HAP-1 (cell line): ENCODE measurements at regions not wholly inside any gene's neighbourhood (a gene's known extent, or its start where the extent isn't known, plus 50 kb on each side); places are given as distances from the start of the nearest gene placed in this dataset.

Experiments used
- DNase-seq, 2 experiments: peaks; one replicate each; pipeline ENCODE4 v3.0.0-alpha.2; 2016 to 2020; ENCODE audit warnings: low spot score in 2 of 2
- H3K27me3 ChIP-seq: fragments of 250-450 bp; sonication (Bioruptor Pico); 2 replicates; pipeline ENCODE4 v1.5.1; 2020; ENCODE audit warnings: low read depth, mild to moderate bottlenecking, moderate library complexity
- H3K36me3 ChIP-seq: fragments of 250-450 bp; sonication (Bioruptor Pico); replicated peaks from 2 replicates; pipeline ENCODE4 v1.5.1; 2020; ENCODE audit warnings: mild to moderate bottlenecking
- H3K4me1 ChIP-seq: fragments of 250-450 bp; sonication (Bioruptor Pico); 2 replicates; pipeline ENCODE4 v1.5.1; 2020; ENCODE audit warnings: mild to moderate bottlenecking
- H3K4me3 ChIP-seq: fragments of 250-450 bp; sonication (Bioruptor Pico); 2 replicates; pipeline ENCODE4 v1.5.1; 2020; ENCODE audit warnings: mild to moderate bottlenecking, moderate library complexity
- H3K9me3 ChIP-seq: fragments of 250-450 bp; sonication (Bioruptor Pico); 2 replicates; pipeline ENCODE4 v1.5.1; 2020; ENCODE audit warnings: mild to moderate bottlenecking, moderate library complexity
- in situ Hi-C: fragments of 300-500 bp; cut with MboI; formaldehyde crosslinking; loops from 3 replicates; pipeline ENCODE4 v1.14.3; 2020; ENCODE audit warnings: low sequenced_read_pairs, inconsistent platforms, mixed read lengths

- Histone ChIP-seq H3K27me3 (no peaks in the 10 kb centered on the region), H3K4me3 (no peak overlapping the region), H3K9me3 (no peaks in the 10 kb centered on the region), H3K4me1 (peaks cover 7% of the 10 kb centered on the region), H3K36me3 (no peaks in the 10 kb centered on the region)
- in situ Hi-C loops: no loop called here
- DNase-seq: no peak
Measured at GRCh38 chr13:63684822-63685221, 2269.2 kb upstream of the PCDH20 start.

- no peaks in the 10 kb centered on the region for H3K27me3 ChIP-seq
- in situ Hi-C loops: no loop called here
- H3K4me3 ChIP-seq: no peak overlapping the region
- no peaks in the 10 kb centered on the region for H3K36me3 ChIP-seq
- peaks cover 7% of the 10 kb centered on the region for H3K4me1 ChIP-seq
- no peaks in the 10 kb centered on the region for H3K9me3 ChIP-seq
- peak in 1 of 2 experiments; percentile 53 for DNase-seq
Measured at GRCh38 chr13:63680704-63681103, 2265.1 kb upstream of the PCDH20 start.

GRCh38 chr13:63671296-63671695, 2255.6 kb upstream of the PCDH20 start:
- Histone ChIP-seq H3K27me3 (no peaks in the 10 kb centered on the region), H3K4me3 (no peak overlapping the region), H3K36me3 (no peaks in the 10 kb centered on the region), H3K9me3 (no peaks in the 10 kb centered on the region), H3K4me1 (peaks cover 3% of the 10 kb centered on the region)
- DNase-seq: no peak
- in situ Hi-C loops: no loop called here

- H3K36me3 ChIP-seq: no peaks in the 10 kb centered on the region
- DNase-seq: no peak
- H3K4me1 ChIP-seq: no peaks in the 10 kb centered on the region
- H3K4me3 ChIP-seq: no peak overlapping the region
- in situ Hi-C loops: no loop called here
- H3K9me3 ChIP-seq: no peaks in the 10 kb centered on the region
- no peaks in the 10 kb centered on the region for H3K27me3 ChIP-seq
Measured at GRCh38 chr13:63651394-63651793, 2235.7 kb upstream of the PCDH20 start.

DNA sequence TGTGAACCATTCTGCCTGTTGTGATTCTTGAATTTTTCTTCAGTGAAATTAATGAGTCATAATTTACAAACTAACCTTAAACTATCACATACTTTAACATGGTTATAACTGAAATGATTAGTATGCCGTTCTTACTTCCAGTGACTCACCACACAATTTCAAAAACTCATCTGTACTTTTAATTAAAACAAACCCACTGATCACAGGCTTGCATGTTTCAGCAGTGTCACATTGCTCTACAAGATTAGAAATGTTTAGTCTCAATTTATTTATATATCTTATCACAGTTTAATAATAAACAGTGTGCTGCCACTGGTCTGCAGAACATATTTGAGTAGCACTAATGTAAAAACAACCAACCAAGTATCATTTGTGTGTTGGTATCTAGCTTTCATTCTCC, 2227.9 kb upstream of the PCDH20 start:
- no peaks in the 10 kb centered on the region for H3K27me3 ChIP-seq
- in situ Hi-C loops: no loop called here

GRCh38 chr13:63636316-63636993, 2220.8 kb upstream of the PCDH20 start:
- in situ Hi-C loops: no loop called here
- H3K27me3 ChIP-seq: no peaks in the 10 kb centered on the region
- H3K9me3 ChIP-seq: no peaks in the 10 kb centered on the region
- H3K4me1 ChIP-seq: no peaks in the 10 kb centered on the region
- H3K36me3 ChIP-seq: no peaks in the 10 kb centered on the region
- no peak overlapping the region for H3K4me3 ChIP-seq
- DNase-seq: peak in 1 of 2 experiments; percentile 7

More for the DNA sequence above, 2227.9 kb upstream of the PCDH20 start:
- Histone ChIP-seq H3K4me3 (no peak overlapping the region), H3K9me3 (no peaks in the 10 kb centered on the region), H3K4me1 (no peaks in the 10 kb centered on the region), H3K36me3 (no peaks in the 10 kb centered on the region)
- DNase-seq: no peak

GRCh38 chr13:63632321-63632720, 2216.7 kb upstream of the PCDH20 start:
- in situ Hi-C loops: no loop called here
- no peak for DNase-seq
- H3K4me1 ChIP-seq: no peaks in the 10 kb centered on the region
- no peaks in the 10 kb centered on the region for H3K27me3 ChIP-seq
- no peaks in the 10 kb centered on the region for H3K9me3 ChIP-seq
- H3K4me3 ChIP-seq: no peak overlapping the region
- no peaks in the 10 kb centered on the region for H3K36me3 ChIP-seq

GRCh38 chr13:63631006-63631405, 2215.4 kb upstream of the PCDH20 start:
- Histone ChIP-seq H3K36me3 (no peaks in the 10 kb centered on the region), H3K9me3 (no peaks in the 10 kb centered on the region), H3K27me3 (no peaks in the 10 kb centered on the region), H3K4me1 (no peaks in the 10 kb centered on the region), H3K4me3 (no peak overlapping the region)
- in situ Hi-C loops: no loop called here
- no peak for DNase-seq

DNA sequence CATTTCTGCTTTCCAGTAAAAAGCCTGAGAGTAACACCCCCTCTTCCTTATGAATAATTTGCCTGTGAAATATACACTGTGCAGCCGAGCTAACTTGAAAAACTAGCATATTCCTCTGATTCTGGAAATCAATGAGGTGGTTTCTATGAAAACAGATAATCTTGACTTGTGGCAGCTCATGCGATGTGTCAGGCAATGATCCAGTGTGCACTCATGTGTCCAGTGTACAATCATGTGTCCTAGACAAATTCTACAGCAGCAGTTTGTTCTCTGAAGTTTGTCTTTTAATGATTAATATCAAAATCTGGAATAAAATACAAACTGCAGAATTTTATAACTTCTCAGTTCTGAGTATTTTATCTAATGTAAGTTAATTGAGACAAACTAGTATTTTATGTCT, 2213.9 kb upstream of the PCDH20 start:
- Histone ChIP-seq H3K27me3 (no peaks in the 10 kb centered on the region), H3K4me1 (no peaks in the 10 kb centered on the region), H3K9me3 (no peaks in the 10 kb centered on the region), H3K4me3 (no peak overlapping the region), H3K36me3 (no peaks in the 10 kb centered on the region)
- DNase-seq: no peak
- in situ Hi-C loops: no loop called here

- Histone ChIP-seq H3K4me1 (no peaks in the 10 kb centered on the region), H3K36me3 (no peaks in the 10 kb centered on the region), H3K4me3 (no peak overlapping the region), H3K9me3 (no peaks in the 10 kb centered on the region), H3K27me3 (no peaks in the 10 kb centered on the region)
- in situ Hi-C loops: no loop called here
- no peak for DNase-seq
Measured at GRCh38 chr13:63628310-63628709, 2212.7 kb upstream of the PCDH20 start.

DNA sequence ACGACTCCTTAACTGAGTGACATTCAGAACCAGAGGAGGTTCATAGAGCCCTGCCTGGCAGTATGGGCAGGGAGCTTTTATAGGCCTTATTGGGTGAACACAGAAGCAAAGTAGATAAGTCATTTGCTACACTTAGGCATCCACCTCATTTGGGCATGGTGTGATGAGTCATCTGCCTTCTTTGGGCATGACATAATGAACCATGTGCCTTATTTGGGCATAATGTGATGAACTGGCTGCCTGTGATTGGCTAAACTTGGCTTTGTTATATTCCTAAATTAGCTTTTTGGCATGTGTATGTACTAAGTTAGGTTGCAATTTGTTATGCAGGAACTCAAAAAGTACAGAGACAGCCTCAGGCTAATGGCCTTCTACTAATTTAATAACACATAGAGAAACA, 2210.2 kb upstream of the PCDH20 start:
- Histone ChIP-seq H3K4me1 (no peaks in the 10 kb centered on the region), H3K9me3 (no peaks in the 10 kb centered on the region), H3K4me3 (no peak overlapping the region), H3K27me3 (no peaks in the 10 kb centered on the region), H3K36me3 (no peaks in the 10 kb centered on the region)
- in situ Hi-C loops: no loop called here
- DNase-seq: no peak

GRCh38 chr13:63614874-63615612, 2199.4 kb upstream of the PCDH20 start:
- Histone ChIP-seq H3K4me1 (no peaks in the 10 kb centered on the region), H3K36me3 (no peaks in the 10 kb centered on the region), H3K9me3 (no peaks in the 10 kb centered on the region), H3K4me3 (no peak overlapping the region), H3K27me3 (no peaks in the 10 kb centered on the region)
- DNase-seq: no peak
- in situ Hi-C loops: no loop called here

- Histone ChIP-seq H3K27me3 (no peaks in the 10 kb centered on the region), H3K9me3 (no peaks in the 10 kb centered on the region), H3K4me1 (no peaks in the 10 kb centered on the region), H3K36me3 (no peaks in the 10 kb centered on the region), H3K4me3 (no peak overlapping the region)
- in situ Hi-C loops: no loop called here
- DNase-seq: no peak
Measured at GRCh38 chr13:63607153-63607552, 2191.5 kb upstream of the PCDH20 start.

DNA sequence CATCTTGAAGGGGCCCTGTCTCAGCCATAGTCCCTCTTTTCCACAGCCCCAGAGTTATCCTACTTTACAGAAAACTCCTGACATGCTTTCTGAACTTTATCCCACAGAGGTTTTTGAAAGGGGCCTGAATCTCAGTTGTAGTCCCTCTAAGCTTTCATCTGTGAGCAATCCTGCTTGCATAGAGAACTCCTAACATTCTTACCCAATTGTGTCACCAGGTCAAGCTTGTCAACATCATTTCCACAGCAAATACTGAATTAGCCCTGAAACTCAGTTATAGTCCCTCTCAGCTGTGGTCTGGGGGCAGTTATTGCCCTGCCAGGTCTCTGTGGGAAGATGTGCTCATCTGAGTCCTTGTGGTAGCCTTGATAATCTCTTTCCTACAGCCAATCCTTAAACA, 2190.3 kb upstream of the PCDH20 start:
- no peak for DNase-seq
- in situ Hi-C loops: no loop called here

More for the DNA sequence above, 2190.3 kb upstream of the PCDH20 start:
- H3K36me3 ChIP-seq: no peaks in the 10 kb centered on the region
- H3K4me1 ChIP-seq: no peaks in the 10 kb centered on the region
- no peaks in the 10 kb centered on the region for H3K27me3 ChIP-seq
- H3K9me3 ChIP-seq: no peaks in the 10 kb centered on the region
- no peak overlapping the region for H3K4me3 ChIP-seq
